ENCODE measurements at regions not wholly inside any gene's neighbourhood (a gene's known extent, or its start where the extent isn't known, plus 50 kb on each side); places are given as distances from the start of the nearest gene placed in this dataset.
"Not testable (repeated sequence)": the region's sequence is repeated elsewhere in the genome, so short reads cannot be mapped to it uniquely, and the experiment has no call there.

DNA sequence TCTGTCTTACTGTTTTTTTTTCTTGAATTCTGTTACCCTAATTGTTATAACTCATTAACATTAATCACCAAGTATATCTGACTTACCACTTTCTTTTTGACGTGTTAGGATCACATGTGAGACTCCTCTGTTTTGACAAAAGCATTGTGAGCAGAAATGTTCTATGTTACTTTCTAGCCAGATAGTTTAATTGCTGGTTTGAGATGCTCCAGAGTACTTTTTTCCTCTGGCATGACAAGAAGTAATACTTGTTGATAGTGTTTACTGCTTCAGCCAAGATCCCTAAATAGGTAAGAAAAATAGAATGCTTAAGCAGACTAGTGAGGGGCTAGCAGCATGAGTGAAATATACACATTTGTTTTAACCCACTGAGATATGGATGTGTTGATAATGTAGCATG is 303.9 kb upstream of the PABPC4L start:
- POLR2A ChIA-PET (ENCODE audit: unreplicated experiment), result no interaction called here
- H3F3A ChIP-seq (ENCODE audit: insufficient read depth, low read depth), result no peaks in the 10 kb centered on the region
- intact Hi-C loops (cut with micrococcal nuclease; ENCODE audit: unreplicated experiment), result no loop called here
- no peaks in the 10 kb centered on the region for H3K36me3 ChIP-seq (ENCODE audit: low read depth)
- no TSS peak for BruUV-seq (replicated peaks)
- H3K27me3 ChIP-seq (ENCODE audit: insufficient read depth, low read depth), result no peaks in the 10 kb centered on the region
- no peak overlapping the region for H2AFZ ChIP-seq
- no peak overlapping the region for H3K27ac ChIP-seq
- H3K9me3 ChIP-seq (ENCODE audit: insufficient read depth, low read depth), result no peaks in the 10 kb centered on the region
- no peaks in the 10 kb centered on the region for H3K4me1 ChIP-seq (replicated peaks; ENCODE audit: insufficient read depth)
- no peaks in the 10 kb centered on the region for H4K20me1 ChIP-seq (ENCODE audit: insufficient read depth)
- H3K79me2 ChIP-seq (ENCODE audit: low read depth), result no peaks in the 10 kb centered on the region
- no peak overlapping the region for H3K4me3 ChIP-seq
- CTCF ChIA-PET, result no interaction called here
- no peak for TF ChIP-seq EZH2 (IDR thresholded peaks at IDR 0.05; ENCODE audit: low read depth)
- TF ChIP-seq, protein P1, sequence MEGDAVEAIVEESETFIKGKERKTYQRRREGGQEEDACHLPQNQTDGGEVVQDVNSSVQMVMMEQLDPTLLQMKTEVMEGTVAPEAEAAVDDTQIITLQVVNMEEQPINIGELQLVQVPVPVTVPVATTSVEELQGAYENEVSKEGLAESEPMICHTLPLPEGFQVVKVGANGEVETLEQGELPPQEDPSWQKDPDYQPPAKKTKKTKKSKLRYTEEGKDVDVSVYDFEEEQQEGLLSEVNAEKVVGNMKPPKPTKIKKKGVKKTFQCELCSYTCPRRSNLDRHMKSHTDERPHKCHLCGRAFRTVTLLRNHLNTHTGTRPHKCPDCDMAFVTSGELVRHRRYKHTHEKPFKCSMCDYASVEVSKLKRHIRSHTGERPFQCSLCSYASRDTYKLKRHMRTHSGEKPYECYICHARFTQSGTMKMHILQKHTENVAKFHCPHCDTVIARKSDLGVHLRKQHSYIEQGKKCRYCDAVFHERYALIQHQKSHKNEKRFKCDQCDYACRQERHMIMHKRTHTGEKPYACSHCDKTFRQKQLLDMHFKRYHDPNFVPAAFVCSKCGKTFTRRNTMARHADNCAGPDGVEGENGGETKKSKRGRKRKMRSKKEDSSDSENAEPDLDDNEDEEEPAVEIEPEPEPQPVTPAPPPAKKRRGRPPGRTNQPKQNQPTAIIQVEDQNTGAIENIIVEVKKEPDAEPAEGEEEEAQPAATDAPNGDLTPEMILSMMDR (conservative IDR thresholded peaks at IDR 0.05), result no peak
- no peak overlapping the region for H3K4me2 ChIP-seq
- no peaks in the 10 kb centered on the region for H3K9me2 ChIP-seq (ENCODE audit: insufficient read depth)
- DNase-seq, result no peak

DNA sequence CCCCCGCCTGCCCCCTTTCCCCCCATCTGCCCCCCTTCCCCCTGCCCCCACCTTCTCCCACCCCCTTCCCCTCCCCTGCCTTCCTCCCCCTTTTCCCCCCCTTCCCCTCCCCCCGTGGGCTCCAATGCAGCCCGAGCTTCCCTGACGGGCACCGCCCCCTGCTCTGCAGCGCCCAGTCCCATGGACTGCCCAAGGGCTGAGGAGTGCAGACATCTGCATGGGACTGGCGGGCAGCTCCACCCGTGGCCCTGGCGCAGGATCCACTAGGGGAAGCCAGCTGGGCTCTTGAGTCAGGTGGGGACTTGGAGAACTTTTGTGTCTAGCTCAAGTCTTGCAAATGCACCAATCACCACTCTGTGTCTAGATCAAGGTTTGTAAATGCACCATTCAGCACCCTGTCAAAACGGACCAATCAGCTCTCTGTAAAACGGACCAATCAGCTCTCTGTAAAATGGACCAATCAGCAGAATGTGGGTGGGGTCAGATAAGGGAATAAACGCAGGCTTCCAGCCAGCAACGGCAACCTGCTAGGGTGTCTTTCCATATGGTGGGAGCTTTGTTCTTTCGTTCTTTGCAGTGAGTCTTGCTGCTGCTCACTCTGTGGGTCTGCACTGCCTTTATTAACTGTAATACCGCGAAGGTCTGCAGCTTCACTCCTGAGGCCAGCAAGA is 300.5 kb upstream of the PABPC4L start:
- H3K27me3 ChIP-seq (ENCODE audit: insufficient read depth, low read depth), result no peaks in the 10 kb centered on the region
- intact Hi-C loops (cut with micrococcal nuclease; ENCODE audit: unreplicated experiment), result no loop called here
- H3K4me3 ChIP-seq, result no peak overlapping the region
- no peaks in the 10 kb centered on the region for H3K9me2 ChIP-seq (ENCODE audit: insufficient read depth)
- POLR2A ChIA-PET (ENCODE audit: unreplicated experiment), result no interaction called here
- no peak overlapping the region for H2AFZ ChIP-seq
- H4K20me1 ChIP-seq (ENCODE audit: insufficient read depth), result no peaks in the 10 kb centered on the region
- H3K79me2 ChIP-seq (ENCODE audit: low read depth), result no peaks in the 10 kb centered on the region
- CTCF ChIA-PET, result no interaction called here
- no peaks in the 10 kb centered on the region for H3K9me3 ChIP-seq (ENCODE audit: insufficient read depth, low read depth)
- H3K27ac ChIP-seq, result no peak overlapping the region
- no peak for DNase-seq
- H3K4me1 ChIP-seq (replicated peaks; ENCODE audit: insufficient read depth), result no peaks in the 10 kb centered on the region
- no TSS peak for BruUV-seq (replicated peaks)
- H3K4me2 ChIP-seq, result no peak overlapping the region
- TF ChIP-seq, protein P1 (conservative IDR thresholded peaks at IDR 0.05), result no peak
- no peaks in the 10 kb centered on the region for H3F3A ChIP-seq (ENCODE audit: insufficient read depth, low read depth)
- no peaks in the 10 kb centered on the region for H3K36me3 ChIP-seq (ENCODE audit: low read depth)

DNA sequence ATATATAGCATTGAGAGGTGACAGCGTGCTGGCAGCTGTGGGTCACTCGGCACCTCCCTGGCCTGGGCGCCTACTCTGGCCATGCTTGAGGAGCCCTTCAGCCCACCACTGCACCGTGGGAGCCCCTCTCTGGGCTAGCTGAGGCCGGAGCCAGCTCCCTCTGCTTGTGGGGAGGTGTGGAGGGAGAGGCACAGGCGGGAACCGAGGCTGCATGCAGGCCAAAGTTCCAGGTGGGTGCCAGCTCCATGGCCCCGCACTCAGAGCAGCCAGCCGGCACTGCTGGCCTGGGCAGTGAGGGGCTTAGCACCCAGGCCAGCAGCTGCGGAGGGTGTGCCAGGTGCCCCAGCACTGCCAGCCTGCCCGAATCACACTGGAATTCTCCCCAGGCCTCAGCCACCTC is 299.9 kb upstream of the PABPC4L start:
- DNase-seq; CTCF ChIA-PET; BruUV-seq (replicated peaks); H3K27me3 ChIP-seq (ENCODE audit: insufficient read depth, low read depth); H3K36me3 ChIP-seq (ENCODE audit: low read depth); POLR2A ChIA-PET (ENCODE audit: unreplicated experiment); H4K20me1 ChIP-seq (ENCODE audit: insufficient read depth); H3K79me2 ChIP-seq (ENCODE audit: low read depth); H3K4me2 ChIP-seq; H3K4me3 ChIP-seq; H3K27ac ChIP-seq; intact Hi-C loops (cut with micrococcal nuclease; ENCODE audit: unreplicated experiment); H3K9me2 ChIP-seq (ENCODE audit: insufficient read depth); H3K9me3 ChIP-seq (ENCODE audit: insufficient read depth, low read depth); H2AFZ ChIP-seq; H3F3A ChIP-seq (ENCODE audit: insufficient read depth, low read depth); H3K4me1 ChIP-seq (replicated peaks; ENCODE audit: insufficient read depth): not testable (repeated sequence)

DNA sequence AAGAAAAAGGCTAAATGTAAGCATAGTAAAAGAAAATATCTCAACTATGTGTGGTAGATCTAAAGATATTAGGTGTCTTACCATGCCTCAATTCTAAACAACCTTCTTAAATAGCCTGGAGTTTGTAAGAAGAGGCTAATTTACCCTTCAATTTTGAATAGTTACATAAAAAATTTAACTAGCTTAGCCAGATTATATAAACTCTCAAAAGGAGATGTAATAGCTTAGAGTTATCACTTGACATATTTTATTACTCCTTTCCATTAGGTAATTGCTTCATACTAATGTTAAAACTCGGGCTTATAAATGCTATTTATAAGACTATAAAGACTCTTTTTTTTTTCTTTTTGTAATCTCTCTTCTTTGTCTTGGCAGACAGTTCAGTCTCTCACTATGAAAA is 297.5 kb upstream of the PABPC4L start:
- no peaks in the 10 kb centered on the region for H3K9me2 ChIP-seq (ENCODE audit: insufficient read depth)
- DNase-seq, result no peak
- CTCF ChIA-PET, result no interaction called here

More for the DNA sequence above, 297.5 kb upstream of the PABPC4L start:
- POLR2A ChIA-PET (ENCODE audit: unreplicated experiment), result no interaction called here
- no peaks in the 10 kb centered on the region for H3K79me2 ChIP-seq (ENCODE audit: low read depth)
- no peaks in the 10 kb centered on the region for H3K36me3 ChIP-seq (ENCODE audit: low read depth)
- BruUV-seq (replicated peaks), result no TSS peak
- H3K4me2 ChIP-seq, result no peak overlapping the region
- H3F3A ChIP-seq (ENCODE audit: insufficient read depth, low read depth), result no peaks in the 10 kb centered on the region
- H3K4me1 ChIP-seq (replicated peaks; ENCODE audit: insufficient read depth), result no peaks in the 10 kb centered on the region
- no peaks in the 10 kb centered on the region for H3K9me3 ChIP-seq (ENCODE audit: insufficient read depth, low read depth)
- intact Hi-C loops (cut with micrococcal nuclease; ENCODE audit: unreplicated experiment), result no loop called here
- TF ChIP-seq, protein P1 (conservative IDR thresholded peaks at IDR 0.05), result no peak
- no peak for TF ChIP-seq EZH2 (IDR thresholded peaks at IDR 0.05; ENCODE audit: low read depth)
- no peaks in the 10 kb centered on the region for H3K27me3 ChIP-seq (ENCODE audit: insufficient read depth, low read depth)
- no peak overlapping the region for H2AFZ ChIP-seq
- no peak overlapping the region for H3K27ac ChIP-seq
- H4K20me1 ChIP-seq (ENCODE audit: insufficient read depth), result no peaks in the 10 kb centered on the region
- no peak overlapping the region for H3K4me3 ChIP-seq
